Neural progenitor cell (in vitro differentiated cells): ENCODE measurements at regions not wholly inside any gene's neighbourhood (a gene's known extent, or its start where the extent isn't known, plus 50 kb on each side); places are given as distances from the start of the nearest gene placed in this dataset.

Source experiments
- DNase-seq: peaks from one replicate; pipeline ENCODE4 v3.0.0-alpha.2; 2016; ENCODE audit warnings: low spot score
- H2AFZ ChIP-seq: fragments of 200-600 bp; sonication (generic); replicated peaks from 2 replicates; pipeline ENCODE4 v1.6.1; 2016; ENCODE audit warnings: antibody characterized with exemption
- H3F3A ChIP-seq: fragments of 200-600 bp; sonication (generic); 2 replicates; pipeline ENCODE4 v1.6.1; 2016; ENCODE audit warnings: antibody characterized with exemption, low read depth
- H3K27ac ChIP-seq: fragments of 200-600 bp; sonication (generic); 2 replicates; pipeline ENCODE4 v1.5.1; 2016; ENCODE audit warnings: mild to moderate bottlenecking
- H3K27me3 ChIP-seq: fragments of 200-600 bp; sonication (generic); 2 replicates; pipeline ENCODE4 v1.6.1; 2016; ENCODE audit warnings: mild to moderate bottlenecking, moderate library complexity
- H3K36me3 ChIP-seq: fragments of 200-600 bp; sonication (generic); 2 replicates; pipeline ENCODE4 v1.5.1; 2016
- H3K4me1 ChIP-seq: fragments of 200-600 bp; sonication (generic); 2 replicates; pipeline ENCODE4 v1.6.1; 2016; ENCODE audit warnings: mixed run types
- H3K4me2 ChIP-seq: fragments of 200-600 bp; sonication (generic); 2 replicates; pipeline ENCODE4 v1.6.1; 2016
- H3K4me3 ChIP-seq: fragments of 200-600 bp; sonication (generic); 2 replicates; pipeline ENCODE4 v1.5.1; 2016
- H3K79me2 ChIP-seq: fragments of 200-600 bp; sonication (generic); 2 replicates; pipeline ENCODE4 v1.6.1; 2016; ENCODE audit warnings: low read depth
- H3K9ac ChIP-seq: fragments of 200-600 bp; sonication (generic); 2 replicates; pipeline ENCODE4 v1.6.1; 2016
- H3K9me3 ChIP-seq: fragments of 200-600 bp; sonication (generic); 2 replicates; pipeline ENCODE4 v1.5.1; 2016; ENCODE audit warnings: low read depth
- H4K20me1 ChIP-seq: fragments of 200-600 bp; sonication (generic); 2 replicates; pipeline ENCODE4 v1.6.1; 2016; ENCODE audit warnings: low read depth
- H3K27ac Mint-ChIP-seq: 3 replicates; pipeline ENCODE4 v1.8.0; 2021; ENCODE audit warnings: mixed read lengths
- H3K27me3 Mint-ChIP-seq: 2 replicates; pipeline ENCODE4 v1.8.0; 2022; ENCODE audit warnings: low read depth, mild to moderate bottlenecking, inconsistent platforms, moderate library complexity, mixed read lengths; ENCODE audit not compliant: insufficient read depth
- H3K36me3 Mint-ChIP-seq: 3 replicates; pipeline ENCODE4 v1.8.0; 2021; ENCODE audit warnings: mixed read lengths
- H3K4me1 Mint-ChIP-seq: 3 replicates; pipeline ENCODE4 v1.8.0; 2021; ENCODE audit warnings: mixed read lengths
- H3K4me3 Mint-ChIP-seq: 3 replicates; pipeline ENCODE4 v1.8.0; 2021; ENCODE audit warnings: mild to moderate bottlenecking, moderate library complexity, mixed read lengths
- H3K9me3 Mint-ChIP-seq: 3 replicates; pipeline ENCODE4 v1.8.0; 2020; ENCODE audit warnings: mixed read lengths
- EZH2 ChIP-seq: fragments of 200-600 bp; sonication (generic); IDR thresholded peaks from 2 replicates; pipeline ENCODE4 v1.6.1; 2017; ENCODE audit warnings: antibody characterized with exemption, mild to moderate bottlenecking, moderate library complexity
- EZH2phosphoT487 ChIP-seq: fragments of 200-600 bp; sonication (generic); IDR thresholded peaks from 2 replicates; pipeline ENCODE4 v1.6.1; 2017; ENCODE audit warnings: antibody characterized with exemption
- TF ChIP-seq, protein P1 (sequence below): fragments of 200-600 bp; sonication (generic); IDR thresholded peaks from 2 replicates; pipeline ENCODE4 v1.5.1; 2017; ENCODE audit warnings: antibody characterized with exemption, mild to moderate bottlenecking

DNA sequence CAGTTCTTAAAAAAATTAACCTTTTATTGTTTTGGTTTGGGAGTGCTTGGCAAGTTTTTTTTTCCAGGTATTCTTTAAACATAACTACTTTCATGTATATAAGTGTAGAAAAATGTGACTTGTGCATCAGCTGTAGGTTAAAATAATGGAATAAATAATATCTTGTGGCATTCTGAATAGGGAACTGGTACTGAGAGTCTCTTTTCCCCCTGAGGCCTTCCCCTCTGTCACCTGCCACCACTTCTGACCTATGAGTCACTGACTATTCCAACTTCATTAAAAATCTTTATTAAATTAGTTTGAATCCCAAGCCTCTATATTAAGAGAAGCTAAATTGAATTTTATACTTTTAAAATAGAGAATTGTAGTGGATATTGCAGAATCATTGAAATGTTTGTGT, 805.7 kb downstream of the METTL15 start:
- no peaks in the 10 kb centered on the region for H3F3A ChIP-seq
- no peak overlapping the region for H3K9ac ChIP-seq
- no peak overlapping the region for H3K4me3 Mint-ChIP-seq
- H4K20me1 ChIP-seq, result no peaks in the 10 kb centered on the region
- TF ChIP-seq, protein P1, sequence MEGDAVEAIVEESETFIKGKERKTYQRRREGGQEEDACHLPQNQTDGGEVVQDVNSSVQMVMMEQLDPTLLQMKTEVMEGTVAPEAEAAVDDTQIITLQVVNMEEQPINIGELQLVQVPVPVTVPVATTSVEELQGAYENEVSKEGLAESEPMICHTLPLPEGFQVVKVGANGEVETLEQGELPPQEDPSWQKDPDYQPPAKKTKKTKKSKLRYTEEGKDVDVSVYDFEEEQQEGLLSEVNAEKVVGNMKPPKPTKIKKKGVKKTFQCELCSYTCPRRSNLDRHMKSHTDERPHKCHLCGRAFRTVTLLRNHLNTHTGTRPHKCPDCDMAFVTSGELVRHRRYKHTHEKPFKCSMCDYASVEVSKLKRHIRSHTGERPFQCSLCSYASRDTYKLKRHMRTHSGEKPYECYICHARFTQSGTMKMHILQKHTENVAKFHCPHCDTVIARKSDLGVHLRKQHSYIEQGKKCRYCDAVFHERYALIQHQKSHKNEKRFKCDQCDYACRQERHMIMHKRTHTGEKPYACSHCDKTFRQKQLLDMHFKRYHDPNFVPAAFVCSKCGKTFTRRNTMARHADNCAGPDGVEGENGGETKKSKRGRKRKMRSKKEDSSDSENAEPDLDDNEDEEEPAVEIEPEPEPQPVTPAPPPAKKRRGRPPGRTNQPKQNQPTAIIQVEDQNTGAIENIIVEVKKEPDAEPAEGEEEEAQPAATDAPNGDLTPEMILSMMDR, result no peak
- TF ChIP-seq EZH2phosphoT487, result no peak
- no peak for TF ChIP-seq EZH2
- DNase-seq, result no peak
- H3K36me3 Mint-ChIP-seq, result no peaks in the 10 kb centered on the region
- H3K4me1 ChIP-seq, result no peaks in the 10 kb centered on the region
- H3K27ac ChIP-seq, result no peak overlapping the region
- H3K4me1 Mint-ChIP-seq, result no peaks in the 10 kb centered on the region
- no peaks in the 10 kb centered on the region for H3K27me3 Mint-ChIP-seq
- no peak overlapping the region for H3K27ac Mint-ChIP-seq
- no peaks in the 10 kb centered on the region for H3K79me2 ChIP-seq
- H3K9me3 ChIP-seq, result no peaks in the 10 kb centered on the region
- H3K4me3 ChIP-seq, result no peak overlapping the region
- no peaks in the 10 kb centered on the region for H3K36me3 ChIP-seq
- H3K27me3 ChIP-seq, result no peaks in the 10 kb centered on the region
- no peaks in the 10 kb centered on the region for H3K9me3 Mint-ChIP-seq
- no peak overlapping the region for H2AFZ ChIP-seq
- no peak overlapping the region for H3K4me2 ChIP-seq

DNA sequence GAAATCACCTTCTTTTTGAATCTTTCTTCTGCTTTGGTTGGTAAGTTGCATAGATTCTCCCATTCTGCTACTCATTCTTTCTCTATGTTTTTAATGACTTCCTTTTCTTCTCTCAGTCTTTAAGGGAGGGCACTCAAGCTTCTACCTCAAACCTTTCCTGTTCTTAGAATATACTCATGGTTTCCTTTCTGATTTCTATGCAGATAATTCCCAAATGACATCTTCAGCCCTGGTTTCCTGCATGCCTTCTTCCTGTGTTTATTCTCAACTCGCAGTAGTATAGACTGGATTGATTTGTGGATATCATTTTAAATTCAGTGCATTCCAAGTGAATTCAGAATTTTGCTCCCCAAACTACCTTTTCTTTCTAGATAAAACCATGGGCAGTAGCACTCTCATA, 803.6 kb downstream of the METTL15 start:
- Mint-ChIP-seq H3K4me1 (no peaks in the 10 kb centered on the region), H3K4me3 (no peak overlapping the region), H3K9me3 (no peaks in the 10 kb centered on the region), H3K27me3 (no peaks in the 10 kb centered on the region), H3K36me3 (no peaks in the 10 kb centered on the region), H3K27ac (no peak overlapping the region)
- Histone ChIP-seq H3K9me3 (no peaks in the 10 kb centered on the region), H3K4me3 (no peak overlapping the region), H2AFZ (no peak overlapping the region), H3K27me3 (no peaks in the 10 kb centered on the region), H3K4me2 (no peak overlapping the region), H3F3A (no peaks in the 10 kb centered on the region), H3K27ac (no peak overlapping the region), H4K20me1 (no peaks in the 10 kb centered on the region), H3K79me2 (no peaks in the 10 kb centered on the region), H3K9ac (no peak overlapping the region), H3K36me3 (no peaks in the 10 kb centered on the region), H3K4me1 (no peaks in the 10 kb centered on the region)
- TF ChIP-seq EZH2 (no peak), EZH2phosphoT487 (no peak)
- TF ChIP-seq, protein P1, result no peak
- no peak for DNase-seq

DNA sequence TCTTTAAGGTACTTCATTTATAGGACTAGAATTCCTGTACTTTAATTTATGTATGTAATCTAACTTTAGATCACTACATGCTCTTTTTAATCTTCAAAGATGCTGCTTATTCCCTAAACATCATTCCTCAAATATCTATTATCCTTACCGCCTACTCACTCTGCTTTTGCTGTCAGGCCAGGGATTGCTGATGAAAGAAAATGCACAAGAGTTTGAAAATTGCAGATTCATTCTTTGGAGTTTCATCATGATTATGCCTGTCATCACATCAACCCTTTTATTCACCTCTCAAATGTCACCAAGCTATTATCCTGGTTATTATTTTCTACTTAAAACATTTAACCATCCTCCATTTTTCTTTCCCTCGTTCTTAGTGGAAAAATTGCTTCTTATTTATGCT, 802.7 kb downstream of the METTL15 start:
- Mint-ChIP-seq H3K27ac (no peak overlapping the region), H3K9me3 (no peaks in the 10 kb centered on the region), H3K36me3 (no peaks in the 10 kb centered on the region), H3K27me3 (no peaks in the 10 kb centered on the region), H3K4me1 (no peaks in the 10 kb centered on the region), H3K4me3 (no peak overlapping the region)
- Histone ChIP-seq H3K9ac (no peak overlapping the region), H3K36me3 (no peaks in the 10 kb centered on the region), H3K4me3 (no peak overlapping the region), H3K9me3 (no peaks in the 10 kb centered on the region), H3K27ac (no peak overlapping the region), H3K4me2 (no peak overlapping the region), H3K4me1 (no peaks in the 10 kb centered on the region), H3K79me2 (no peaks in the 10 kb centered on the region), H3F3A (no peaks in the 10 kb centered on the region), H3K27me3 (no peaks in the 10 kb centered on the region), H2AFZ (no peak overlapping the region), H4K20me1 (no peaks in the 10 kb centered on the region)
- no peak for DNase-seq
- TF ChIP-seq, protein P1, result no peak
- TF ChIP-seq EZH2 (no peak), EZH2phosphoT487 (no peak)

DNA sequence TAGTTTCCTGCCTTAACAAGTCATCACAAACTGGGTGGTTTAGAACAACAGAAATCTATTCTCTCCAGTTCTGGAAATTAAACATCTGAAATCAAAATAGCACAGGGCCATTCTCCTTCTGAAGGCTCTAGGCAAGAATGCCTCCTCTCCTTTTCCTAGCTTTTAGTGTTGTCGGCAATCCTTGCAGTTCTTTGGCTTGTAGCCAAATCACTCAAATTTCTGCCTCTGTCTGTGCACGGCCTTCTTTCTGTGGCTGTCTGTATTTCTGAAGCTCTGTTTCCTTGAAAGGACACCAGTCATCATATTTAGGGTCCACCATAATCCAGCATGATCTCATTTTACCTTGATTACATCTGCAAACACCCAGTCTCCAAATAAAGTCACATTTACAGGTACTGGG, 795.5 kb downstream of the METTL15 start:
- Histone ChIP-seq H3F3A (no peaks in the 10 kb centered on the region), H3K4me3 (no peak overlapping the region), H3K27ac (no peak overlapping the region), H2AFZ (no peak overlapping the region), H3K9ac (no peak overlapping the region), H4K20me1 (no peaks in the 10 kb centered on the region), H3K9me3 (no peaks in the 10 kb centered on the region), H3K27me3 (no peaks in the 10 kb centered on the region), H3K4me1 (no peaks in the 10 kb centered on the region), H3K79me2 (no peaks in the 10 kb centered on the region), H3K36me3 (no peaks in the 10 kb centered on the region), H3K4me2 (no peak overlapping the region)
- no peak for DNase-seq
- Mint-ChIP-seq H3K9me3 (no peaks in the 10 kb centered on the region), H3K4me3 (no peak overlapping the region), H3K27ac (no peak overlapping the region), H3K27me3 (no peaks in the 10 kb centered on the region), H3K36me3 (no peaks in the 10 kb centered on the region), H3K4me1 (no peaks in the 10 kb centered on the region)
- TF ChIP-seq, protein P1, result no peak
- TF ChIP-seq EZH2, result no peak
- TF ChIP-seq EZH2phosphoT487, result no peak
